ENCODE measurements at regions not wholly inside any gene's neighbourhood (a gene's known extent, or its start where the extent isn't known, plus 50 kb on each side); places are given as distances from the start of the nearest gene placed in this dataset.

DNA sequence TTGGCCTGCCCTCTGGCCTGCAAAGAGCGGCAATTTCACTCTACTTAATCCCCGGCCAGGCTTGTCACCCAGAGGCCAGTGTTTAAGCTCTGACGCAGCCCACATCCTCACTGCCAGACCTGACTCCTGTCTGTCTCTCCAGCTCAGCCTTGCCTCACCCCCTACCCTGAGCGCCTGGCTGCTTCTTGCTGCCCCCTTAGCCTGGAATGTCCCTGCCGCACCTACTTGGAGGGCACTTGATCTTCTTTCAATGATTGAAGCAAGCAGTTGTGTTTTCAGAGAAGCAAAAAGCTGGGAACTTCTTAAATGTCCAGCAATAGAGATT is 87.4 kb upstream of the ZBTB40 start:
- no peak overlapping the region for H3K27ac ChIP-seq
- H3K36me3 ChIP-seq, result no peaks in the 10 kb centered on the region
- H3K27me3 ChIP-seq, result peaks cover 62% of the 10 kb centered on the region
- H3K9me3 ChIP-seq, result no peaks in the 10 kb centered on the region
- H3K4me1 ChIP-seq, result no peaks in the 10 kb centered on the region
- intact Hi-C loops (cut with DNase I; ENCODE audit: low total_unique reads) (no loop called here), in situ Hi-C loops (cut with MboI; ENCODE audit: low pct_ligation_motif_present in 1 of 4, low pct_unique_long_range_greater_than_20kb in 1 of 4, low sequenced_read_pairs in 3 of 4) (no loop called here)
- H3K4me3 ChIP-seq, result no peak overlapping the region
- WGBS, 2 donors (ENCODE audit: low coverage in 1 of 2), result 82 to 86% methylated on average over 2 to 5 of the region's 5 CpGs
- TF ChIP-seq POLR2A (IDR thresholded peaks at IDR 0.05), result no peak
- no peak for TF ChIP-seq POLR2AphosphoS5 (IDR thresholded peaks at IDR 0.05)
- TF ChIP-seq, protein P1, sequence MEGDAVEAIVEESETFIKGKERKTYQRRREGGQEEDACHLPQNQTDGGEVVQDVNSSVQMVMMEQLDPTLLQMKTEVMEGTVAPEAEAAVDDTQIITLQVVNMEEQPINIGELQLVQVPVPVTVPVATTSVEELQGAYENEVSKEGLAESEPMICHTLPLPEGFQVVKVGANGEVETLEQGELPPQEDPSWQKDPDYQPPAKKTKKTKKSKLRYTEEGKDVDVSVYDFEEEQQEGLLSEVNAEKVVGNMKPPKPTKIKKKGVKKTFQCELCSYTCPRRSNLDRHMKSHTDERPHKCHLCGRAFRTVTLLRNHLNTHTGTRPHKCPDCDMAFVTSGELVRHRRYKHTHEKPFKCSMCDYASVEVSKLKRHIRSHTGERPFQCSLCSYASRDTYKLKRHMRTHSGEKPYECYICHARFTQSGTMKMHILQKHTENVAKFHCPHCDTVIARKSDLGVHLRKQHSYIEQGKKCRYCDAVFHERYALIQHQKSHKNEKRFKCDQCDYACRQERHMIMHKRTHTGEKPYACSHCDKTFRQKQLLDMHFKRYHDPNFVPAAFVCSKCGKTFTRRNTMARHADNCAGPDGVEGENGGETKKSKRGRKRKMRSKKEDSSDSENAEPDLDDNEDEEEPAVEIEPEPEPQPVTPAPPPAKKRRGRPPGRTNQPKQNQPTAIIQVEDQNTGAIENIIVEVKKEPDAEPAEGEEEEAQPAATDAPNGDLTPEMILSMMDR (IDR thresholded peaks at IDR 0.05), result no peak
- no peak for TF ChIP-seq EP300 (IDR thresholded peaks at IDR 0.05; ENCODE audit: low read depth)
- DNase-seq, result no peak

DNA sequence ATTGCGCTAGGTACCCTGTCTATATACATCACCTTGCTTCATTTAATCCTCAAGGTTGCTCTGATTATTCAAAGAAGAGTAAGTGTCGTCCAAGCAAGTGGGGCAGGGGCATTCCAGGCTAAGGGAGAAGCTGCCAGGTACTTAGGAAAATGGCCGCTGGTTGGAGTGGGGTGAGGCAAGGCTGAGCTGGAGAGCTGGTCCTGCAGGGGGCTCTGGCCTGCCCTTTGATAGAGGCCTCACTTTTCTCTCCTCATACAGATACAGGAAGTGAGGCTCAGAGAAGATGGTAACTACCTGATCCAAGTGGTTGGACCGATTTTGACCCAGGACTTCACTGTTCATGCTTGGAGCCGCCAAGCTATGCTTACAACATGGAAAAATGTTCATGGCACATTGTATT is 86.9 kb upstream of the ZBTB40 start:
- in situ Hi-C loops (cut with MboI; ENCODE audit: low pct_ligation_motif_present in 1 of 4, low pct_unique_long_range_greater_than_20kb in 1 of 4, low sequenced_read_pairs in 3 of 4) (no loop called here), intact Hi-C loops (cut with DNase I; ENCODE audit: low total_unique reads) (no loop called here)
- Histone ChIP-seq H3K27me3 (peaks cover 63% of the 10 kb centered on the region), H3K36me3 (no peaks in the 10 kb centered on the region), H3K4me1 (no peaks in the 10 kb centered on the region), H3K9me3 (no peaks in the 10 kb centered on the region), H3K27ac (no peak overlapping the region), H3K4me3 (no peak overlapping the region)
- TF ChIP-seq, protein P1 (IDR thresholded peaks at IDR 0.05), result no peak
- TF ChIP-seq POLR2AphosphoS5 (IDR thresholded peaks at IDR 0.05) (no peak), EP300 (IDR thresholded peaks at IDR 0.05; ENCODE audit: low read depth) (no peak)
- DNase-seq, result no peak
- WGBS, 2 donors (ENCODE audit: low coverage in 1 of 2), result 78 to 80% methylated on average over 2 to 5 of the region's 5 CpGs

DNA sequence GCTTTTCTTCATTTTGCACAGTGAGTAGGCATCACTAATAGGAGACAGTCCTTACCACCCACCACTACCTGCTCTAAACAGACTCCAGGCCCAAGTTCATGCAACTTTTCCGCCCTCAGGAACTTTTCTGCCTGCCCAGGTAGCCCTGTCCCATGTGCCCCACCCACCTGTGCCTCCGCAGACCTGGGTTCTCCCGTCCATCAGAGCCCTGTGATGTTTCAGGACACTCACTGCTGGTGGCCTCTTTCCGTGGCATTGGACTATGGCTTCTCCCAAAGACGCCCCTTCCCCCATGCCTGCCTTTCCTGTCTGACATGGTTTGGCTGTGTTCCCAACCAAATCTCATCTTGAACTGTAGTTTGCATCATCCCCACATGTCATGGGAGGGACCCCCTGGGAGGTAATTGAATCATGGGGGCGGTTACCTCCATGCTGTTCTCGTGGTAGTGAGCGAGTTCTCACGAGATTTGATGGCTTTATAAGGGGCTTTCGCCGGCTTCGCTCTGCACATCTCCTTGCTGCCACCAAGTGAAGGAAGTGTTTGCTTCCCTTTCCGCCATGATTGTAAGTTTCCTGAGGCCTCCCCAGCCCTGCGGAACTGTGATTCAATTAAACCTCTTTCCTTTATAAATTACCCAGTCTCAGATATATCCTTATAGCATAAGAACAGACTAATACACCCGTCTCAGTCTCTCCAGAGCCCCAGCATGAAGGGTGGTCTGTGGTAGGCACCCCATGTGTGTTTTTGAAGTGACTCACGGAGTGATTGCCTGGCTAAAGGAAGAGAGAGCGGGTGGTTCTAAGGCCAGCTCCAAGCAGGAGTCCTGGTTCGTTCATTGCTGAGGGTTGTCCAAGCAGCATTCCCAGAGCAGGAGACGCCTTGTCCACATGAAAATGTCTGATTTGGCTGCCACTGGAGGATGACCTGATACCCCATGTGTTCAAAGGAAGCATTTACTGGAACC is 86.0 kb upstream of the ZBTB40 start:
- H3K27ac ChIP-seq, result no peak overlapping the region
- WGBS, 2 donors (ENCODE audit: low coverage in 1 of 2), result 81 to 88% methylated on average over 8 to 19 of the region's 19 CpGs
- no peak overlapping the region for H3K4me3 ChIP-seq
- no peak for TF ChIP-seq EP300 (IDR thresholded peaks at IDR 0.05; ENCODE audit: low read depth)
- no peak for TF ChIP-seq POLR2A (IDR thresholded peaks at IDR 0.05)
- TF ChIP-seq, protein P1 (IDR thresholded peaks at IDR 0.05), result no peak
- TF ChIP-seq POLR2AphosphoS5 (IDR thresholded peaks at IDR 0.05), result no peak
- H3K4me1 ChIP-seq, result no peaks in the 10 kb centered on the region
- no peak for DNase-seq
- in situ Hi-C loops (cut with MboI; ENCODE audit: low pct_ligation_motif_present in 1 of 4, low pct_unique_long_range_greater_than_20kb in 1 of 4, low sequenced_read_pairs in 3 of 4) (no loop called here), intact Hi-C loops (cut with DNase I; ENCODE audit: low total_unique reads) (no loop called here)
- H3K36me3 ChIP-seq, result no peaks in the 10 kb centered on the region
- H3K27me3 ChIP-seq, result peaks cover 61% of the 10 kb centered on the region
- H3K9me3 ChIP-seq, result no peaks in the 10 kb centered on the region

DNA sequence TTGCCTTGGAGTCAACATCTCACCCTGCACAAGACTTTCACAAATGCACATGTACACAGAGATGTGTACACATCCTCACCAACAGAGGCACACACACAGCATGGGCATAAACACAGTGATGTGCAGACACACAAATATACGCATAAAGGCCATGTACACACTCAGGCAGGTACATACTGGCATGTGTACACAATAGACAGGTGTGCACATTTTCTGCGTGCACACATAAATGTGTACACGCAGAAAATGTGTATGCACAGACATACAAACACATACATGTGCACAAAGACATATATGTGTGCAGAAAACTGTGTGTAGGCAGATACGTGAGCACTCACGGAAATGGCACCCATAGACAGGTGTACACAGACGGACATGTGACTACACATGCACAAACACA is 85.3 kb upstream of the ZBTB40 start:
- H3K27me3 ChIP-seq, result peaks cover 61% of the 10 kb centered on the region
- no peak for DNase-seq
- in situ Hi-C loops (cut with MboI; ENCODE audit: low pct_ligation_motif_present in 1 of 4, low pct_unique_long_range_greater_than_20kb in 1 of 4, low sequenced_read_pairs in 3 of 4) (no loop called here), intact Hi-C loops (cut with DNase I; ENCODE audit: low total_unique reads) (no loop called here)
- H3K4me3 ChIP-seq, result no peak overlapping the region
- H3K36me3 ChIP-seq, result no peaks in the 10 kb centered on the region
- no peaks in the 10 kb centered on the region for H3K9me3 ChIP-seq
- TF ChIP-seq POLR2AphosphoS5 (IDR thresholded peaks at IDR 0.05), result no peak
- TF ChIP-seq POLR2A (IDR thresholded peaks at IDR 0.05), result no peak
- TF ChIP-seq, protein P1 (IDR thresholded peaks at IDR 0.05), result no peak
- no peak for TF ChIP-seq EP300 (IDR thresholded peaks at IDR 0.05; ENCODE audit: low read depth)
- no peaks in the 10 kb centered on the region for H3K4me1 ChIP-seq
- WGBS, 2 donors (ENCODE audit: low coverage in 1 of 2), result 63 to 84% methylated on average over 2 to 6 of the region's 6 CpGs
- no peak overlapping the region for H3K27ac ChIP-seq
